Left ventricle myocardium inferior (tissue), 1 donor: ENCODE measurements at regions not wholly inside any gene's neighbourhood (a gene's known extent, or its start where the extent isn't known, plus 50 kb on each side); places are given as distances from the start of the nearest gene placed in this dataset.

ENCODE experiments used
- DNase-seq: peaks from one replicate; pipeline ENCODE4 v3.0.0-alpha.2; 2020
- H3K27ac ChIP-seq: fragments of 200-600 bp; replicated peaks from 2 replicates; pipeline ENCODE4 v1.8.0; 2021
- H3K27me3 ChIP-seq: fragments of 200-600 bp; 2 replicates; pipeline ENCODE4 v1.8.0; 2021; ENCODE audit warnings: low read depth
- H3K36me3 ChIP-seq: fragments of 200-600 bp; 2 replicates; pipeline ENCODE4 v1.8.0; 2021
- H3K4me1 ChIP-seq: fragments of 200-600 bp; 2 replicates; pipeline ENCODE4 v1.8.0; 2021
- H3K4me3 ChIP-seq: fragments of 200-600 bp; 2 replicates; pipeline ENCODE4 v1.8.0; 2021; ENCODE audit warnings: mild to moderate bottlenecking, moderate library complexity
- H3K9me3 ChIP-seq: fragments of 200-600 bp; replicated peaks from 2 replicates; pipeline ENCODE4 v1.8.0; 2021
- intact Hi-C: fragments of 100-400 bp; cut with micrococcal nuclease; formaldehyde crosslinking; loops from one replicate; pipeline ENCODE4 v1.11.0; 2022
- TF ChIP-seq, protein P1 (sequence below): fragments of 200-600 bp; IDR thresholded peaks from 2 replicates; pipeline ENCODE4 v1.8.0; 2021; ENCODE audit warnings: antibody characterized with exemption, mild to moderate bottlenecking, borderline replicate concordance
- donor health status: DM: no; HTN: yes; CAD: no; lungs with severe emphysema.

DNA sequence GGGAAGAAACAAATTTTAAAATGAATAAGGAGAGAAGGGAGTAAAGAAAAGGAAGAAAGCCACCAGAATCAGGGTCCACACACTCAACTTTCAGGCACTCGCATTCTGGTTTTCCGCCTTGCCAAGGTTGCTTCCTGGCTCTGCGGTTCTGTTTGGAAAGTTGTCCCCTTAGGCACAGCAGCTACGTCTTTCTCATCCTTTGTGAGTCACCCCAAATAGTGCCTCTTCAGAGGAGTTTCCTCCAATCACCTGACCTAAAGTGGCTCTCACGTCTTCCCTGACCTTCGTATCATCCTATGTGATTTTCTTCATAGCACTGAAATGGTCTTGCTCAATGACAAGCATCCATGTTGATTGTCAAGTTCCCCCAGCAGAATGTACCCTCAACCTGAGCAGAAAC lies 99.5 kb upstream of the TMCC3 start:
- intact Hi-C loops: no loop called here
- DNase-seq: no peak
- no peaks in the 10 kb centered on the region for H3K4me1 ChIP-seq
- H3K36me3 ChIP-seq: no peaks in the 10 kb centered on the region
- peaks cover 19% of the 10 kb centered on the region for H3K27me3 ChIP-seq
- no peaks in the 10 kb centered on the region for H3K9me3 ChIP-seq
- TF ChIP-seq, protein P1, sequence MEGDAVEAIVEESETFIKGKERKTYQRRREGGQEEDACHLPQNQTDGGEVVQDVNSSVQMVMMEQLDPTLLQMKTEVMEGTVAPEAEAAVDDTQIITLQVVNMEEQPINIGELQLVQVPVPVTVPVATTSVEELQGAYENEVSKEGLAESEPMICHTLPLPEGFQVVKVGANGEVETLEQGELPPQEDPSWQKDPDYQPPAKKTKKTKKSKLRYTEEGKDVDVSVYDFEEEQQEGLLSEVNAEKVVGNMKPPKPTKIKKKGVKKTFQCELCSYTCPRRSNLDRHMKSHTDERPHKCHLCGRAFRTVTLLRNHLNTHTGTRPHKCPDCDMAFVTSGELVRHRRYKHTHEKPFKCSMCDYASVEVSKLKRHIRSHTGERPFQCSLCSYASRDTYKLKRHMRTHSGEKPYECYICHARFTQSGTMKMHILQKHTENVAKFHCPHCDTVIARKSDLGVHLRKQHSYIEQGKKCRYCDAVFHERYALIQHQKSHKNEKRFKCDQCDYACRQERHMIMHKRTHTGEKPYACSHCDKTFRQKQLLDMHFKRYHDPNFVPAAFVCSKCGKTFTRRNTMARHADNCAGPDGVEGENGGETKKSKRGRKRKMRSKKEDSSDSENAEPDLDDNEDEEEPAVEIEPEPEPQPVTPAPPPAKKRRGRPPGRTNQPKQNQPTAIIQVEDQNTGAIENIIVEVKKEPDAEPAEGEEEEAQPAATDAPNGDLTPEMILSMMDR: no peak
- no peak overlapping the region for H3K4me3 ChIP-seq
- no peak overlapping the region for H3K27ac ChIP-seq

DNA sequence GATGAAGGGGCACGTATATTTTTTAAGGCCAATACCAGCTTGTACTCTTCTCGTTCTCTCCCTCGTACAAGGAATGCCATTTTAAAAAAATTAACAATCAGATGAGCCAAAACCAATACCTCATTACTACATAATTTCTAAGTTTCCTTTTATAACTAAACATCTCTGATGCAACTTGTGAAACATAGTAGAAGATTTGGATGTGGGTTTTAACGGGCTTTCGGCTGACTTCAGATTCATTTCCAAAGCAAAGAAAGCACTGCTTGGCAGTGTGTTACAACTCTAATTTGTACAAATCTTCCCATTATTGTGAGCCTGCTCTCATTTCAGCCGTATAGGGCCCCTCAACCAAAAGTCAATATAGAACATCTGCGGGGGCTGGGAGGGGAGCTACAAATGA lies 99.1 kb upstream of the TMCC3 start:
- intact Hi-C loops: no loop called here
- Histone ChIP-seq H3K4me3 (no peak overlapping the region), H3K36me3 (no peaks in the 10 kb centered on the region), H3K27ac (no peak overlapping the region), H3K9me3 (no peaks in the 10 kb centered on the region), H3K27me3 (peaks cover 18% of the 10 kb centered on the region), H3K4me1 (no peaks in the 10 kb centered on the region)
- TF ChIP-seq, protein P1: no peak
- DNase-seq: no peak

DNA sequence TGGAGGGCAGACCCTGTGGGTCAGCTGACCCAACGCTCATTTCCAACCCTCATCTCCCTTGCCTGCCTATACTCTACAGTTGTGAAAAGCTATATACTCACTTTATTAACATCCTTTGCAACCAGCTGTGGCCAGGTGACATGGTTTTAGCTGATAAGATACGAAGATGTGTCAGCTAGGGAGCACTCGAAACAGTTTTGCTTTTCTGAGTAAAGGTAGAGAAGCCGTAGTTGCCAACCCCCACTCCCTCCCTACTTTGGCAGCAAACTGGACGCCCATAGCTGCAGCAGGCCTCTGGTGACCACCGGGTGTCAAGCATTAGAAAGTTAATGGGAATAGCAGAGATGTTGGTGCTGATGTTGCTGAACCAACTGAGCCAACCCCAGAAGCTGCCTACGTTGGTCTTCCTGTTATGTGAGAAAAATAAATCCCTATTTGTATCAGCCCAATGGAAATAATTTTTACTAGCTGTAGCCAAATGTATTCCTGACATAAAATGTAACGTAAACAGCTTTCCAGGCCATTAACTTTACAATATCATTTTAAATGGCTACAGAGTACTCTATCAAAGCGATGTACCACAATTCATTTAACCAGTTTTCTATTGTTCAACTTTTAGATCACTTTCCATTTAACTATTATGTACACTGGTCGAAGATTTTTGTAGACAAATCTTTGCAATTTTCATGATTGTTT lies 98.5 kb upstream of the TMCC3 start:
- intact Hi-C loops: no loop called here

DNA sequence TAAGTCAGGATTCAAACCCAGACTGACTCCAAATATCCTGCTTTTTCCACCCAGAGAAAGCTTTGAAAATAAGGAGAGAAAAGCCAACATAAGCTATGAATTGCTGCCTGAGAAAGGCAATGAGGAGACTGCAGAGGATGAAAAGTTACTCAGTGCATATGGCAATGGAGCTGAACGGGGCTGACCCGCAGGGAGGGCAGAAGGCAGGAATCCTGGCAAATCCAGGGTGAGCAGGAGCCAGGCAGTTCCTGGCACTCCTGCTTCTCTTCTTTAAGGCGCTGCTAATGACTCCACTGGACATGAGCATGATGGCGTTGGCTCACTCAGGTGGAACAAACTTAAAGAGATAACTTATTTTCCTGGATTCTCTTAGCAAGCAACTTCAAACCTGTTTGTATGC lies 95.2 kb upstream of the TMCC3 start:
- Histone ChIP-seq H3K27ac (no peak overlapping the region), H3K27me3 (peaks cover 10% of the 10 kb centered on the region), H3K9me3 (no peaks in the 10 kb centered on the region), H3K36me3 (no peaks in the 10 kb centered on the region), H3K4me3 (no peak overlapping the region), H3K4me1 (no peaks in the 10 kb centered on the region)
- TF ChIP-seq, protein P1: no peak
- intact Hi-C loops: no loop called here
- DNase-seq: no peak

More for the DNA sequence above, 98.5 kb upstream of the TMCC3 start:
- TF ChIP-seq, protein P1: no peak
- Histone ChIP-seq H3K27me3 (peaks cover 13% of the 10 kb centered on the region), H3K4me1 (no peaks in the 10 kb centered on the region), H3K4me3 (no peak overlapping the region), H3K9me3 (no peaks in the 10 kb centered on the region), H3K36me3 (no peaks in the 10 kb centered on the region), H3K27ac (no peak overlapping the region)
- DNase-seq: no peak

DNA sequence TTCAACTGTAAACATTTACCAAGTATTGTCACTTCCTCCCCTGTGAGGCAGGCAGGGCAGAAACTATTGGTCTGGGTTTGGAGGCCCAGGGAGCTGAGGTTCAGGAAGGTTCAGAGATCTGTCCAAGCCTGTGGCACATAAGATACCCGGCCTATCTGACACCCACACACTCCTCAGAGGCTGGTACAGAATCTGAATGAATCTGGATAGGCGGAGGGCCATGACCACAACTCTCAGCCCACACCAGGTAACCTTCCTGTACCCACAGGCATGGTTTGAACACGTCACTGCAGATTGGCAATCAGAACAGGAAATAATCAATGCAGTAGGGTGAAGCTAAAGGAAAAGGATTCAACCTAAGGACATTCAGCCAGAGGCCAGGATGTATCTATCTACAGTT lies 92.8 kb upstream of the TMCC3 start:
- Histone ChIP-seq H3K9me3 (no peaks in the 10 kb centered on the region), H3K27me3 (peaks cover 9% of the 10 kb centered on the region), H3K4me1 (no peaks in the 10 kb centered on the region), H3K4me3 (no peak overlapping the region), H3K36me3 (no peaks in the 10 kb centered on the region), H3K27ac (no peak overlapping the region)
- no peak for DNase-seq
- intact Hi-C loops: no loop called here
- TF ChIP-seq, protein P1: no peak
